ENCODE measurements at regions not wholly inside any gene's neighbourhood (a gene's known extent, or its start where the extent isn't known, plus 50 kb on each side); places are given as distances from the start of the nearest gene placed in this dataset.

DNA sequence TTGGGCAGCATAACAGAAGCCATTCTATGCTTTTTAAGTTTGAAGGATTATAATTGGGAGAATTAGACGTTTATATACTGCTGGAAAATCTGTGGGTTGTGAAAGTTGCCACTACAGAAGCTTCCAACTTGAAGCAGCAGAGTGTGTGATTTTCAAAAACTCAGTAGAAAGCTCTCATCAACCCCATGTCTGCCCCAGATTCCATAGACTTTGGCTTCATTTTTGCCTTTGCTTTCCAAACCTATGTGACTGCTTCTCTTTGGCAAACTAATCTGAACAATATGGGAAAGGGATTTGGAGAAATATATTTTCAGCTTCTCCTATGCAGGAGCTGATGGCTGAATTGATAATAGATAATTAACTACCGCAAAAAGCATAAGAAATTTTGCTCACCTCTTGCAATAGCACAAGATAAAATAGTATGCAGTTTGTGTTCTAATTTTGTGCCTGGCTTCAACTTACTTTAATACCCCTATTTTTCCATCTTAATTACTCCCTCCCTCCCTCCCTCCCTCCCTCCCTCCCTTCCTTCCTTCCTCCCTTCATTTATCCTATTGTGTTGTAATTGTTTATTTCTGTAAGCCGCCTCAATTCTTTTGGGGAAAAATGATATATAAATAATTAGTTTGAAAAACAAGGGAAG is 214.1 kb upstream of the HS3ST5 start:
- H3K36me3 ChIP-seq (ENCODE audit: insufficient read depth, low read length), result no peaks in the 10 kb centered on the region
- H3K4me1 ChIP-seq (ENCODE audit: insufficient read depth, low read length), result no peaks in the 10 kb centered on the region
- H3K9ac ChIP-seq (ENCODE audit: low read depth, low read length), result no peak overlapping the region
- H3K9me3 ChIP-seq (ENCODE audit: control insufficient read depth, insufficient read depth, low read length), result no peaks in the 10 kb centered on the region

- Histone ChIP-seq H3K9me3 (ENCODE audit: control insufficient read depth, insufficient read depth, low read length) (no peaks in the 10 kb centered on the region), H3K4me1 (ENCODE audit: insufficient read depth, low read length) (no peaks in the 10 kb centered on the region), H3K9ac (ENCODE audit: low read depth, low read length) (no peak overlapping the region), H3K36me3 (ENCODE audit: insufficient read depth, low read length) (no peaks in the 10 kb centered on the region)
These were observed 207.5 kb upstream of the HS3ST5 start for GRCh38 chr6:114550316-114550715.

DNA sequence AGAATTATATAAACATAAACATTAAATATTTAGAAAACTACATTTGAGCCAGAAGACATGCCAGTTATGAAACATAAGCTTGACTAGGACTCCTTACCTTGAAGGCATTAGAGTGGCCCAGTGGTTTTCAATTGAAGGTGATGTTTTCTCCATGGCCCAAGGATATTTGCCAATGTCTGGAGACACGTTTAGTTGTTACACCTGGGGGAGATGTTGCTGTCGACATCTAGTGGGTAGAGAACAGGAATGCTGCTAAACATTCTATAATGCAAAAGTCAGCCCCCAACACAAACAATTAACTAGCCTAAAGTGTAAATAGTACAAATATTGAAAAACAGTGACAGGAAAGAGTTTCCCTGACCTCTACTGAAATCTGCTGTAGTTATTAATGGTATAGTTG is 200.9 kb upstream of the HS3ST5 start:
- no peaks in the 10 kb centered on the region for H3K36me3 ChIP-seq (ENCODE audit: insufficient read depth, low read length)
- no peak overlapping the region for H3K9ac ChIP-seq (ENCODE audit: low read depth, low read length)
- H3K9me3 ChIP-seq (ENCODE audit: control insufficient read depth, insufficient read depth, low read length), result no peaks in the 10 kb centered on the region
- no peaks in the 10 kb centered on the region for H3K4me1 ChIP-seq (ENCODE audit: insufficient read depth, low read length)

DNA sequence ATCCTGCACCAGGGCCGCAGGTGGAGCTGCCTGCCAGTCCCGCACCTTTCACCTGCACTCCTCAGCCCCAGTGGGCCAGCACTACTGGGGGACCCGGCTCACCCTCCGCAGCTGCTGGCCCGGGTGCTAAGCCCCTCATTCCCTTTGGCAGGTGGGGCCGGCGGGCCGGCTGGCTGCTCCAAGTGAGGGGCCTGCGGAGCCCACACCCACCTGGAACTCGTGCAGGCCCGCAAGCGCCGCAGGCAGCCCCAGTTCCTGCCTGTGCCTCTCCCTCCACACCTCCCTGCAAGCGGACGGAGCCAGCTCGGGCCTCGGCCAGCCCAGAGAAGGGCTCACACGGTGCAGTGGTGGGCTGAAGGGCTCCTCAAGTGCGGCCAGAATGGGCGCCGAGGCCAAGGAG is 199.0 kb upstream of the HS3ST5 start:
- no peak overlapping the region for H3K9ac ChIP-seq (ENCODE audit: low read depth, low read length)
- peaks cover 2% of the 10 kb centered on the region; the same call in 1 of the 2 replicates for H3K9me3 ChIP-seq (ENCODE audit: control insufficient read depth, insufficient read depth, low read length)
- no peaks in the 10 kb centered on the region for H3K4me1 ChIP-seq (ENCODE audit: insufficient read depth, low read length)
- H3K36me3 ChIP-seq (ENCODE audit: insufficient read depth, low read length), result no peaks in the 10 kb centered on the region

DNA sequence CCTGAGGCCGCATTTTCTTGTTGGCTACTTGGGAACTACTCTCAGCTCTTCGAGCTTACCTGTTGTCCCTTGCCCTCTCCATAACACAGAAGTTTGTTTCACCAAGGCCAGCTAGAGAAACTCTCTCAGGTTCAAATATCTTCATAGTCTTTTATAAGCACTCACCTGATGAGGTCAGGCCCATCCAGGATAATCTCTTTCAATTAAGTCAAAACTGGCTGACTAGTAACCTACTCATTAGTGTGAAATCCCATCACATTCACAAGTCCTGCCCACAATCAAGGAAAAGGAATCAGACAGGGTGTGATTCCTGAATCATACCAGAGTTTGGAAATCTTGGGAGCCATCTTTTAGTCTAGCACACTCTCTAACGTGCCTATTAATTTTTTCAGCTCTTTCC is 195.2 kb upstream of the HS3ST5 start:
- H3K4me1 ChIP-seq (ENCODE audit: insufficient read depth, low read length), result 0 out of 2 replicates have a peak, but pooled peaks cover 5% of the 10 kb centered on the region
- peaks cover 2% of the 10 kb centered on the region; the same call in 1 of the 2 replicates for H3K9me3 ChIP-seq (ENCODE audit: control insufficient read depth, insufficient read depth, low read length)
- H3K36me3 ChIP-seq (ENCODE audit: insufficient read depth, low read length), result no peaks in the 10 kb centered on the region
- H3K9ac ChIP-seq (ENCODE audit: low read depth, low read length), result no peak overlapping the region

DNA sequence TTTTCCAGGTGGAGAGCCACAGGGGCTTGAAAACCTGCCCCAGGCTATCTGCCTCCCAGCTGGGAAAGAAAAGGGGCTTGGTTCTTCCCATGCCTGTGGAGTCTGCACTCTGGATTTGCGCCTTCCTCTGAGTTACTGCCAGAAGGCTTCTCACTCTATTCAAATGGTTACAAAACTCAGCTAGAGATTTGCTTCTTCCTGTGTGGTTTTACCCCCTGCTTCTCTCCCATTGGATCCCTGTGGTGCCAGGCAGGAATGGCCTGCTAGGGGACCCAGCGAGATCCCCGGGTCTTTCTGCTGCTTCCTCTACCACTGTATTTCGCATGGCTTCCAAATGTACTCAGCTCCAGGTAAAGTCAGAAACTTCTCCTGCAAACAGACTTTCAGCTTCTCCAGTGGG is 192.0 kb upstream of the HS3ST5 start:
- Histone ChIP-seq H3K4me1 (ENCODE audit: insufficient read depth, low read length) (0 out of 2 replicates have a peak, but pooled peaks cover 5% of the 10 kb centered on the region), H3K9ac (ENCODE audit: low read depth, low read length) (no peak overlapping the region), H3K36me3 (ENCODE audit: insufficient read depth, low read length) (no peaks in the 10 kb centered on the region), H3K9me3 (ENCODE audit: control insufficient read depth, insufficient read depth, low read length) (peaks cover 2% of the 10 kb centered on the region; the same call in 1 of the 2 replicates)

- Histone ChIP-seq H3K9ac (ENCODE audit: low read depth, low read length) (no peak overlapping the region; the same call in 1 of the 2 replicates), H3K4me1 (ENCODE audit: insufficient read depth, low read length) (peaks cover 9% of the 10 kb centered on the region; the same call in 1 of the 2 replicates), H3K9me3 (ENCODE audit: control insufficient read depth, insufficient read depth, low read length) (no peaks in the 10 kb centered on the region), H3K36me3 (ENCODE audit: insufficient read depth, low read length) (no peaks in the 10 kb centered on the region)
These were observed 181.3 kb upstream of the HS3ST5 start for GRCh38 chr6:114524081-114524480.

GRCh38 chr6:114523508-114523907 is 180.7 kb upstream of the HS3ST5 start:
- Histone ChIP-seq H3K9ac (ENCODE audit: low read depth, low read length) (no peak overlapping the region), H3K9me3 (ENCODE audit: control insufficient read depth, insufficient read depth, low read length) (no peaks in the 10 kb centered on the region), H3K4me1 (ENCODE audit: insufficient read depth, low read length) (peaks cover 9% of the 10 kb centered on the region; the same call in 1 of the 2 replicates), H3K36me3 (ENCODE audit: insufficient read depth, low read length) (no peaks in the 10 kb centered on the region)

DNA sequence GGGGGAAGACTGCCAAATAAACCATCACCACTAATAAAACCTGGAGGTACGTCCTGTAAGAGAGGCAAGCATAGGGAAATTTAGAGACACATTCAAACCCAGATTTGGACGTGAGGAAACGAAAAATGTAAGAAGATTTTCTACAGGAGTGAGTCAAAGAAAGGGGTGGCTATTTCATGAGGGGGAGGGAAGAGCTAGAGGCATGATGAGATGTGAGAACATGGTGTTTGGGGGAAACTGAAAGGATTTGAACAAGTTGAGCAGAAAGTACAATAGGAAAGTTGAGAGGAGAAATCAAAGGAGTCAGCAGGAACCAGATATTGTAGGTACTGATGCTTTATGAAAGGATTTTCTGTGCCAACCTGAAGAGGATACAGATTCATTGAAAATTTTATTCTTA is 179.1 kb upstream of the HS3ST5 start:
- Histone ChIP-seq H3K36me3 (ENCODE audit: insufficient read depth, low read length) (no peaks in the 10 kb centered on the region), H3K9me3 (ENCODE audit: control insufficient read depth, insufficient read depth, low read length) (no peaks in the 10 kb centered on the region), H3K9ac (ENCODE audit: low read depth, low read length) (no peak overlapping the region), H3K4me1 (ENCODE audit: insufficient read depth, low read length) (peaks cover 9% of the 10 kb centered on the region; the same call in 1 of the 2 replicates)

DNA sequence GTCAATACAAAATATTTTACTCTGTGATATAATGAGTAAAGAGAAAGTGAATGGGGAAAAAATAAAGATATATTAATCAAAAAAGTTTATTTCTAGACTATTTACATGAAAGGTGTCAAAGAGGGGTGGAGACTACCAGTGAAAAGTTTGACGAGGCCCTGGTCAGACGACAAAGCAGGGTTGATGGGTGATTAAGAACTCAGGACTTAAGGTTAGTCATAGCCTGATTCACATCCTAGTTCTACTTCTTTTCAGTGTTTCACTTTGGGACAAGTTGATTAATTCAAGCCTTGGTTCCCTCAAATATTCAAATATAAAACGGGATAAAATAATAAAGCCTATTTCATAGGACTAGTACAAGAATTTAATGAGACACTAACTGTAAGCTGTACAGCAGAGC is 178.2 kb upstream of the HS3ST5 start:
- H3K9me3 ChIP-seq (ENCODE audit: control insufficient read depth, insufficient read depth, low read length), result no peaks in the 10 kb centered on the region
- no peaks in the 10 kb centered on the region for H3K36me3 ChIP-seq (ENCODE audit: insufficient read depth, low read length)
- no peak overlapping the region for H3K9ac ChIP-seq (ENCODE audit: low read depth, low read length)
- H3K4me1 ChIP-seq (ENCODE audit: insufficient read depth, low read length), result peaks cover 9% of the 10 kb centered on the region; the same call in 1 of the 2 replicates

- Histone ChIP-seq H3K4me1 (ENCODE audit: insufficient read depth, low read length) (no peaks in the 10 kb centered on the region), H3K9ac (ENCODE audit: low read depth, low read length) (no peak overlapping the region), H3K9me3 (ENCODE audit: control insufficient read depth, insufficient read depth, low read length) (no peaks in the 10 kb centered on the region), H3K36me3 (ENCODE audit: insufficient read depth, low read length) (no peaks in the 10 kb centered on the region)
These were observed 171.3 kb upstream of the HS3ST5 start for GRCh38 chr6:114514170-114514569.

DNA sequence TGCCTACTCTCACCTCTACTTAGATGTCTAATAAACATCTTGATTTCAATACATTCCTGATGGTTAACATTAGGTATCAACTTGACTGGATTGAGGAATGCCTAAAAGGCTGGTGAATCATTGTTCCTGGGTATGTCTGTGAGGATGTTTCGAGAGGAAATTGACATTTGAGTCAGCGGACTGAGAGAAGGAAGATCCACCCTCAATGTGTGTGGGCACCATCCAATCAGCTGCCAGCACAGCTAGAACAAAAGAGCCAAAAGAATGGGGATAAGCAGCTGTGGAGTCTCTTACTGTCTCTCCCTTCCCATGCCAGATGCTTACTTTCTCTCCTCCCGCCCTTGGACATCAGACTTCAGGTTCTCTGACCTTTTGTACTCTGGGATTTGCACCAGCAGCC is 128.6 kb upstream of the HS3ST5 start:
- H3K4me1 ChIP-seq (ENCODE audit: insufficient read depth, low read length), result no peaks in the 10 kb centered on the region
- no peak overlapping the region for H3K9ac ChIP-seq (ENCODE audit: low read depth, low read length)
- H3K9me3 ChIP-seq (ENCODE audit: control insufficient read depth, insufficient read depth, low read length), result no peaks in the 10 kb centered on the region
- H3K36me3 ChIP-seq (ENCODE audit: insufficient read depth, low read length), result no peaks in the 10 kb centered on the region

- Histone ChIP-seq H3K36me3 (ENCODE audit: insufficient read depth, low read length) (no peaks in the 10 kb centered on the region), H3K4me1 (ENCODE audit: insufficient read depth, low read length) (no peaks in the 10 kb centered on the region), H3K9ac (ENCODE audit: low read depth, low read length) (no peak overlapping the region), H3K9me3 (ENCODE audit: control insufficient read depth, insufficient read depth, low read length) (no peaks in the 10 kb centered on the region)
These were observed 125.1 kb upstream of the HS3ST5 start for GRCh38 chr6:114467931-114468330.

DNA sequence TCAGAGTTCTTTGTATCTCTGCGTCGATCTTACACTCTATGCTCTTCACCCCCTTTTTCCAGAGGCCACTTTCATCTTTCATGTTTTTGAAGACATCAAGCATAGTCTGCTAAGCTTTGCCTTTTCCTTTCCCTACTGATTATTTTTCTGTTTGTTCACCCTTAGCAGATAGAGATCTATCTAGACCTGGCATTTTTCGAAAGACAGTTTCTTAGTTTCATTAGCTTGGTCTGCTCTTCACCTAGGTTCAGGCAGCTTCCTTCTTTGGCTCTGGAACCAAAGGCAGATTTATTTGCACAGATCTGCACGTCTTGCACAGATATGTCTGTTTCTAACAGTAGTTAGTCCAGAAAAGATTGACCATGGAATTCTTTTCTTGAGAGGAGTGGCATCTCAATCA is 122.7 kb upstream of the HS3ST5 start:
- Histone ChIP-seq H3K4me1 (ENCODE audit: insufficient read depth, low read length) (no peaks in the 10 kb centered on the region), H3K9ac (ENCODE audit: low read depth, low read length) (no peak overlapping the region), H3K36me3 (ENCODE audit: insufficient read depth, low read length) (no peaks in the 10 kb centered on the region), H3K9me3 (ENCODE audit: control insufficient read depth, insufficient read depth, low read length) (no peaks in the 10 kb centered on the region)

GRCh38 chr6:114453737-114454276 is 111.0 kb upstream of the HS3ST5 start:
- H3K9ac ChIP-seq (ENCODE audit: low read depth, low read length), result no peak overlapping the region
- no peaks in the 10 kb centered on the region for H3K9me3 ChIP-seq (ENCODE audit: control insufficient read depth, insufficient read depth, low read length)
- peaks cover 4% of the 10 kb centered on the region; the same call in 1 of the 2 replicates for H3K4me1 ChIP-seq (ENCODE audit: insufficient read depth, low read length)
- no peaks in the 10 kb centered on the region for H3K36me3 ChIP-seq (ENCODE audit: insufficient read depth, low read length)
